CD4-positive, alpha-beta T cell treated with Interleukin-6 for 4 hours (primary cell): ENCODE measurements at regions not wholly inside any gene's neighbourhood (a gene's known extent, or its start where the extent isn't known, plus 50 kb on each side); places are given as distances from the start of the nearest gene placed in this dataset.

ENCODE experiments used
- DNase-seq: peaks from one replicate; pipeline ENCODE4 v3.0.0-alpha.2; 2020; ENCODE audit warnings: mixed read lengths

- no peak for DNase-seq
Observed at GRCh38 chr12:60257063-60257462, 661.2 kb downstream of the SLC16A7 start.

- no peak for DNase-seq
Observed at GRCh38 chr12:60259225-60259624, 663.4 kb downstream of the SLC16A7 start.

GRCh38 chr12:60262378-60262777, 666.5 kb downstream of the SLC16A7 start:
- DNase-seq = no peak

- no peak for DNase-seq
Observed at GRCh38 chr12:60263161-60263560, 667.3 kb downstream of the SLC16A7 start.

GRCh38 chr12:60263836-60264493, 668.1 kb downstream of the SLC16A7 start:
- no peak for DNase-seq

GRCh38 chr12:60265741-60266140, 669.9 kb downstream of the SLC16A7 start:
- DNase-seq = no peak

GRCh38 chr12:60266381-60266852, 670.6 kb downstream of the SLC16A7 start:
- DNase-seq = no peak

- DNase-seq = no peak
Observed at GRCh38 chr12:60269611-60270269, 673.9 kb downstream of the SLC16A7 start.

- no peak for DNase-seq
Observed at GRCh38 chr12:60271816-60272215, 676.0 kb downstream of the SLC16A7 start.

GRCh38 chr12:60278209-60278608, 682.4 kb downstream of the SLC16A7 start:
- DNase-seq = no peak

GRCh38 chr12:60279221-60279620, 683.4 kb downstream of the SLC16A7 start:
- DNase-seq = no peak

GRCh38 chr12:60281522-60281921, 685.7 kb downstream of the SLC16A7 start:
- DNase-seq = no peak

- DNase-seq = no peak
Observed at GRCh38 chr12:60290532-60290931, 694.7 kb downstream of the SLC16A7 start.

GRCh38 chr12:60308366-60308991, 712.6 kb downstream of the SLC16A7 start:
- no peak for DNase-seq

- DNase-seq = no peak
Observed at GRCh38 chr12:60311940-60312339, 716.1 kb downstream of the SLC16A7 start.

GRCh38 chr12:60317361-60317760, 721.5 kb downstream of the SLC16A7 start:
- no peak for DNase-seq

GRCh38 chr12:60324746-60325145, 728.9 kb downstream of the SLC16A7 start:
- DNase-seq = no peak

GRCh38 chr12:60333461-60333860, 737.6 kb downstream of the SLC16A7 start:
- no peak for DNase-seq

GRCh38 chr12:60335745-60336144, 739.9 kb downstream of the SLC16A7 start:
- no peak for DNase-seq

- no peak for DNase-seq
Observed at GRCh38 chr12:60337839-60338549, 742.2 kb downstream of the SLC16A7 start.

GRCh38 chr12:60345442-60345841, 749.6 kb downstream of the SLC16A7 start:
- no peak for DNase-seq

- no peak for DNase-seq
Observed at GRCh38 chr12:60349232-60349978, 753.6 kb downstream of the SLC16A7 start.

GRCh38 chr12:60387356-60387755, 791.5 kb downstream of the SLC16A7 start:
- DNase-seq = no peak
